HEK293 (cell line): ENCODE measurements at regions not wholly inside any gene's neighbourhood (a gene's known extent, or its start where the extent isn't known, plus 50 kb on each side); places are given as distances from the start of the nearest gene placed in this dataset.

ENCODE experiments used
- CTCF ChIA-PET: fragments of 350-600 bp; formaldehyde crosslinking; extraction: SDS; loops from one replicate; lab custom pipeline; 2021; ENCODE audit warnings: antibody characterized with exemption; lab: Yijun Ruan, JAX
- POLR2A ChIA-PET: fragments of 300-600 bp; formaldehyde crosslinking; extraction: SDS; loops from one replicate; lab custom pipeline; 2020; ENCODE audit warnings: antibody characterized with exemption, inconsistent platforms; lab: Yijun Ruan, JAX
- H3K27ac ChIP-seq: fragments of 200-500 bp; sonication (Bioruptor generic); 2 replicates; pipeline ENCODE4 v1.5.1; 2014; ENCODE audit warnings: low read depth, low read length, control low read depth, inconsistent platforms; ENCODE audit errors: extremely low read depth
- H3K36me3 ChIP-seq, 2 experiments: fragments of 200-500 bp in 1 of 2; sonication (Bioruptor generic) in 1 of 2; 1 replicate in 1 of 2; 2 replicates in 1 of 2; pipeline ENCODE4 v1.5.1; 2014 to 2017; ENCODE audit warnings: inconsistent platforms in 2 of 2, low read length in 2 of 2; ENCODE audit not compliant: control insufficient read depth in 2 of 2, insufficient read depth in 1 of 2
- H3K4me1 ChIP-seq: fragments of 200-500 bp; sonication (Bioruptor generic); 2 replicates; pipeline ENCODE4 v1.5.1; 2014; ENCODE audit warnings: mild to moderate bottlenecking, low read length, inconsistent platforms; ENCODE audit not compliant: control insufficient read depth, insufficient read depth
- H3K4me3 ChIP-seq: 2 replicates; pipeline ENCODE4 v1.5.1; 2011; ENCODE audit warnings: low read depth, mild to moderate bottlenecking, control low read depth, low read length, moderate library complexity
- H3K9me3 ChIP-seq: fragments of 200-500 bp; sonication (Bioruptor generic); 2 replicates; pipeline ENCODE4 v1.5.1; 2014; ENCODE audit warnings: low read depth, low read length, inconsistent platforms; ENCODE audit not compliant: control insufficient read depth, insufficient read depth
- GLI4 ChIP-seq: fragments of 450-650 bp; formaldehyde crosslinking; IDR thresholded peaks from 2 replicates; pipeline ENCODE4 v1.5.1; 2016; ENCODE audit warnings: missing biosample characterization, missing genetic modification characterization
- MYNN ChIP-seq: fragments of 450-650 bp; formaldehyde crosslinking; IDR thresholded peaks from 2 replicates; pipeline ENCODE4 v1.5.1; 2016; ENCODE audit warnings: missing biosample characterization, missing genetic modification characterization, borderline replicate concordance
- MZF1 ChIP-seq: fragments of 450-650 bp; formaldehyde crosslinking; IDR thresholded peaks from 2 replicates; pipeline ENCODE4 v1.5.1; 2017; ENCODE audit warnings: missing biosample characterization, missing genetic modification characterization, borderline replicate concordance
- OSR2 ChIP-seq: fragments of 450-650 bp; formaldehyde crosslinking; IDR thresholded peaks from 2 replicates; pipeline ENCODE4 v1.5.1; 2016; ENCODE audit warnings: missing biosample characterization, missing genetic modification characterization
- SP7 ChIP-seq: fragments of 450-650 bp; formaldehyde crosslinking; IDR thresholded peaks from 2 replicates; pipeline ENCODE4 v1.5.1; 2016; ENCODE audit warnings: missing biosample characterization, missing genetic modification characterization
- ZBTB26 ChIP-seq: fragments of 450-650 bp; formaldehyde crosslinking; optimal IDR thresholded peaks from 2 replicates; pipeline ENCODE3; 2016; ENCODE audit warnings: missing biosample characterization, mild to moderate bottlenecking, missing genetic modification characterization
- ZEB2 ChIP-seq: fragments of 450-650 bp; formaldehyde crosslinking; IDR thresholded peaks from 2 replicates; pipeline ENCODE4 v1.5.1; 2016; ENCODE audit warnings: missing biosample characterization, missing genetic modification characterization
- ZNF2 ChIP-seq: fragments of 450-650 bp; formaldehyde crosslinking; IDR thresholded peaks from 2 replicates; pipeline ENCODE4 v1.5.1; 2016; ENCODE audit warnings: missing biosample characterization, missing genetic modification characterization
- ZNF202 ChIP-seq: fragments of 450-650 bp; formaldehyde crosslinking; IDR thresholded peaks from 2 replicates; pipeline ENCODE4 v1.5.1; 2016; ENCODE audit warnings: missing biosample characterization, missing genetic modification characterization, borderline replicate concordance
- ZNF221 ChIP-seq: fragments of 450-650 bp; formaldehyde crosslinking; IDR thresholded peaks from 2 replicates; pipeline ENCODE4 v1.5.1; 2017; ENCODE audit warnings: missing biosample characterization, missing genetic modification characterization, borderline replicate concordance
- ZNF23 ChIP-seq: fragments of 450-650 bp; formaldehyde crosslinking; IDR thresholded peaks from 2 replicates; pipeline ENCODE4 v1.5.1; 2016; ENCODE audit warnings: missing biosample characterization, missing genetic modification characterization, borderline replicate concordance
- ZNF280C ChIP-seq: fragments of 450-650 bp; formaldehyde crosslinking; IDR thresholded peaks from 2 replicates; pipeline ENCODE4 v1.5.1; 2016; ENCODE audit warnings: missing biosample characterization, missing genetic modification characterization
- ZNF280D ChIP-seq: fragments of 450-650 bp; formaldehyde crosslinking; IDR thresholded peaks from 2 replicates; pipeline ENCODE4 v1.5.1; 2016; ENCODE audit warnings: missing biosample characterization, missing genetic modification characterization
- ZNF354C ChIP-seq: fragments of 450-650 bp; formaldehyde crosslinking; IDR thresholded peaks from 2 replicates; pipeline ENCODE4 v1.5.1; 2016; ENCODE audit warnings: missing biosample characterization, missing genetic modification characterization, low read depth, borderline replicate concordance
- ZNF416 ChIP-seq: fragments of 450-650 bp; formaldehyde crosslinking; IDR thresholded peaks from 2 replicates; pipeline ENCODE4 v1.5.1; 2016; ENCODE audit warnings: missing biosample characterization, missing genetic modification characterization
- ZNF561 ChIP-seq: fragments of 450-650 bp; IDR thresholded peaks from 2 replicates; pipeline ENCODE4 v1.5.1; 2018; ENCODE audit warnings: missing biosample characterization, missing genetic modification characterization, borderline replicate concordance
- ZNF610 ChIP-seq: fragments of 450-650 bp; formaldehyde crosslinking; IDR thresholded peaks from 2 replicates; pipeline ENCODE4 v1.5.1; 2016; ENCODE audit warnings: missing biosample characterization, missing genetic modification characterization, borderline replicate concordance
- ZNF692 ChIP-seq: fragments of 450-650 bp; formaldehyde crosslinking; IDR thresholded peaks from 2 replicates; pipeline ENCODE4 v1.5.1; 2016; ENCODE audit warnings: missing biosample characterization, missing genetic modification characterization
- ZNF830 ChIP-seq: fragments of 450-650 bp; IDR thresholded peaks from 2 replicates; pipeline ENCODE4 v1.5.0; 2018; ENCODE audit warnings: missing biosample characterization, missing genetic modification characterization, low read depth, mild to moderate bottlenecking, moderate library complexity
- ZSCAN4 ChIP-seq: fragments of 450-650 bp; formaldehyde crosslinking; IDR thresholded peaks from 2 replicates; pipeline ENCODE4 v1.5.1; 2017; ENCODE audit warnings: missing biosample characterization, missing genetic modification characterization

GRCh38 chr4:87745064-87745807, 54.1 kb upstream of the IBSP start (continued):
- TF ChIP-seq ZNF692: no peak
- TF ChIP-seq ZEB2: no peak
- TF ChIP-seq ZNF354C (tag by site-specific recombination): no peak
- TF ChIP-seq ZNF280D (tag by site-specific recombination): no peak
- no peak for TF ChIP-seq GLI4 (tag by site-specific recombination)
- TF ChIP-seq ZBTB26: no peak
- no peak for TF ChIP-seq ZNF23 (tag by site-specific recombination)
- TF ChIP-seq ZNF610 (tag by site-specific recombination): no peak

- no peak overlapping the region for H3K27ac ChIP-seq
- no peak for TF ChIP-seq ZNF561 (tag by site-specific recombination)
- no peak for TF ChIP-seq ZNF2 (tag by site-specific recombination)
- TF ChIP-seq ZNF830 (tag by site-specific recombination): no peak
- no peak for TF ChIP-seq ZNF202 (tag by site-specific recombination)
- no peak for TF ChIP-seq ZNF416 (tag by site-specific recombination)
- TF ChIP-seq MZF1 (tag by site-specific recombination): no peak
- no peak for TF ChIP-seq MYNN (tag by site-specific recombination)
- no peak for TF ChIP-seq ZNF280C (tag by site-specific recombination)
- no peak for TF ChIP-seq ZNF221 (tag by site-specific recombination)
- TF ChIP-seq OSR2 (tag by site-specific recombination): no peak
- no peak for TF ChIP-seq ZSCAN4 (tag by site-specific recombination)
- TF ChIP-seq SP7 (tag by site-specific recombination): no peak
Observed at GRCh38 chr4:87746001-87746400, 53.4 kb upstream of the IBSP start.

More at GRCh38 chr4:87746001-87746400, 53.4 kb upstream of the IBSP start:
- Histone ChIP-seq H3K4me3 (no peak overlapping the region), H3K36me3 (no peaks in the 10 kb centered on the region), H3K9me3 (no peaks in the 10 kb centered on the region), H3K4me1 (no peaks in the 10 kb centered on the region)
- CTCF ChIA-PET: interaction anchor here (0.7 kb wide), 1 partner anchor 309 kb away, joined by 3 read pairs; no protein-coding TSS in a partner anchor
- POLR2A ChIA-PET: no interaction called here
